WTC11 (cell line): ENCODE measurements at regions not wholly inside any gene's neighbourhood (a gene's known extent, or its start where the extent isn't known, plus 50 kb on each side); places are given as distances from the start of the nearest gene placed in this dataset.

Experiments
- ATF2 ChIP-seq: sonication (generic); formaldehyde crosslinking; IDR thresholded peaks from 2 replicates; pipeline ENCODE4 v1.8.1; 2022; ENCODE audit warnings: low read depth, missing genetic modification reagents, borderline replicate concordance
- ATF3 ChIP-seq: sonication (generic); formaldehyde crosslinking; conservative IDR thresholded peaks from 2 replicates; pipeline ENCODE4 v1.8.1; 2022; ENCODE audit warnings: mild to moderate bottlenecking, missing genetic modification reagents
- CTCF ChIP-seq: fragments of 200-600 bp; IDR thresholded peaks from 2 replicates; pipeline ENCODE4 v1.8.0; 2022; ENCODE audit warnings: antibody characterized with exemption
- GABPB1 ChIP-seq: sonication (generic); formaldehyde crosslinking; IDR thresholded peaks from 2 replicates; pipeline ENCODE4 v1.8.1; 2023; ENCODE audit warnings: mild to moderate bottlenecking, missing genetic modification reagents
- JUN ChIP-seq: sonication (generic); formaldehyde crosslinking; IDR thresholded peaks from 2 replicates; pipeline ENCODE4 v1.8.0; 2023; ENCODE audit warnings: mild to moderate bottlenecking, missing genetic modification reagents
- RELA ChIP-seq: sonication (generic); formaldehyde crosslinking; IDR thresholded peaks from 2 replicates; pipeline ENCODE4 v1.8.1; 2022; ENCODE audit warnings: missing genetic modification reagents, mild to moderate bottlenecking, borderline replicate concordance
- TCF7 ChIP-seq: sonication (generic); formaldehyde crosslinking; IDR thresholded peaks from 2 replicates; pipeline ENCODE4 v1.8.0; 2022; ENCODE audit warnings: mild to moderate bottlenecking, low read depth, missing genetic modification reagents, moderate library complexity
- TF ChIP-seq, protein P1 (sequence below): sonication (generic); formaldehyde crosslinking; IDR thresholded peaks from 2 replicates; pipeline ENCODE4 v1.8.1; 2023; ENCODE audit warnings: mild to moderate bottlenecking, missing genetic modification reagents, borderline replicate concordance
- TF ChIP-seq, protein P2 (sequence below): sonication (generic); formaldehyde crosslinking; IDR thresholded peaks from 2 replicates; pipeline ENCODE4 v1.8.1; 2022; ENCODE audit warnings: mild to moderate bottlenecking, missing genetic modification reagents, moderate library complexity, borderline replicate concordance

DNA sequence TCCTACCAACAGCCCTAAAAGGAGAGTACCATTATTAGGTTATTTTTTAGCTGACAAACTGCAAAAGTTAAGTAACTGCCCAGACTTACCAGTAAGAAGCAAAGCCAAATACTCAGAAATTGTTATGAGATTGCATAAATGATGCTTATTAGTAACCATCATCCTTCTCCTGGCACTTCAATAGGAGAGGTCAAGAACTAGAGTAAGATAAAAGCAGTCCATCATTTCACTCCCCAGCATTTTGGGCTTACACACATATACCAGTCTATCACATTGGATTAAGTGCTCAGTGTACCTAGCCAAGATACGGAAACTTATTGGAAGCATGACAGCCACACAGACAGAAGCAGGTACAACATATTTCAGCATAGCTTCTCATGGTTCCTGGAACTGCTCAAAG lies 142.8 kb upstream of the EGR2 start:
- TF ChIP-seq RELA (CRISPR knock-in tag) (no peak), CTCF (no peak), GABPB1 (CRISPR knock-in tag) (no peak), TCF7 (CRISPR knock-in tag) (no peak), JUN (CRISPR knock-in tag) (no peak), ATF2 (CRISPR knock-in tag) (no peak), ATF3 (CRISPR knock-in tag) (no peak)
- TF ChIP-seq, protein P1, sequence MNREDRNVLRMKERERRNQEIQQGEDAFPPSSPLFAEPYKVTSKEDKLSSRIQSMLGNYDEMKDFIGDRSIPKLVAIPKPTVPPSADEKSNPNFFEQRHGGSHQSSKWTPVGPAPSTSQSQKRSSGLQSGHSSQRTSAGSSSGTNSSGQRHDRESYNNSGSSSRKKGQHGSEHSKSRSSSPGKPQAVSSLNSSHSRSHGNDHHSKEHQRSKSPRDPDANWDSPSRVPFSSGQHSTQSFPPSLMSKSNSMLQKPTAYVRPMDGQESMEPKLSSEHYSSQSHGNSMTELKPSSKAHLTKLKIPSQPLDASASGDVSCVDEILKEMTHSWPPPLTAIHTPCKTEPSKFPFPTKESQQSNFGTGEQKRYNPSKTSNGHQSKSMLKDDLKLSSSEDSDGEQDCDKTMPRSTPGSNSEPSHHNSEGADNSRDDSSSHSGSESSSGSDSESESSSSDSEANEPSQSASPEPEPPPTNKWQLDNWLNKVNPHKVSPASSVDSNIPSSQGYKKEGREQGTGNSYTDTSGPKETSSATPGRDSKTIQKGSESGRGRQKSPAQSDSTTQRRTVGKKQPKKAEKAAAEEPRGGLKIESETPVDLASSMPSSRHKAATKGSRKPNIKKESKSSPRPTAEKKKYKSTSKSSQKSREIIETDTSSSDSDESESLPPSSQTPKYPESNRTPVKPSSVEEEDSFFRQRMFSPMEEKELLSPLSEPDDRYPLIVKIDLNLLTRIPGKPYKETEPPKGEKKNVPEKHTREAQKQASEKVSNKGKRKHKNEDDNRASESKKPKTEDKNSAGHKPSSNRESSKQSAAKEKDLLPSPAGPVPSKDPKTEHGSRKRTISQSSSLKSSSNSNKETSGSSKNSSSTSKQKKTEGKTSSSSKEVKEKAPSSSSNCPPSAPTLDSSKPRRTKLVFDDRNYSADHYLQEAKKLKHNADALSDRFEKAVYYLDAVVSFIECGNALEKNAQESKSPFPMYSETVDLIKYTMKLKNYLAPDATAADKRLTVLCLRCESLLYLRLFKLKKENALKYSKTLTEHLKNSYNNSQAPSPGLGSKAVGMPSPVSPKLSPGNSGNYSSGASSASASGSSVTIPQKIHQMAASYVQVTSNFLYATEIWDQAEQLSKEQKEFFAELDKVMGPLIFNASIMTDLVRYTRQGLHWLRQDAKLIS = no peak
- TF ChIP-seq, protein P2, sequence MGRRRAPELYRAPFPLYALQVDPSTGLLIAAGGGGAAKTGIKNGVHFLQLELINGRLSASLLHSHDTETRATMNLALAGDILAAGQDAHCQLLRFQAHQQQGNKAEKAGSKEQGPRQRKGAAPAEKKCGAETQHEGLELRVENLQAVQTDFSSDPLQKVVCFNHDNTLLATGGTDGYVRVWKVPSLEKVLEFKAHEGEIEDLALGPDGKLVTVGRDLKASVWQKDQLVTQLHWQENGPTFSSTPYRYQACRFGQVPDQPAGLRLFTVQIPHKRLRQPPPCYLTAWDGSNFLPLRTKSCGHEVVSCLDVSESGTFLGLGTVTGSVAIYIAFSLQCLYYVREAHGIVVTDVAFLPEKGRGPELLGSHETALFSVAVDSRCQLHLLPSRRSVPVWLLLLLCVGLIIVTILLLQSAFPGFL (CRISPR knock-in tag) = no peak
